ENCODE measurements at regions not wholly inside any gene's neighbourhood (a gene's known extent, or its start where the extent isn't known, plus 50 kb on each side); places are given as distances from the start of the nearest gene placed in this dataset.

- no peak for DNase-seq (ENCODE audit: low read depth in 2 of 2)
Observed at GRCh38 chr11:116506263-116506825, 266.4 kb downstream of the BUD13 start.

- DNase-seq (ENCODE audit: low read depth in 2 of 2), result no peak
Observed at GRCh38 chr11:116505298-116506262, 267.2 kb downstream of the BUD13 start.

- no peak for DNase-seq (ENCODE audit: low read depth in 2 of 2)
Observed at GRCh38 chr11:116504541-116505297, 268.1 kb downstream of the BUD13 start.

- no peak for DNase-seq (ENCODE audit: low read depth in 2 of 2)
Observed at GRCh38 chr11:116503216-116504160, 269.3 kb downstream of the BUD13 start.

- no peak for DNase-seq (ENCODE audit: low read depth in 2 of 2)
Observed at GRCh38 chr11:116502641-116503061, 270.1 kb downstream of the BUD13 start.

GRCh38 chr11:116501728-116502127 lies 271.1 kb downstream of the BUD13 start:
- DNase-seq (ENCODE audit: low read depth in 2 of 2), result no peak

GRCh38 chr11:116500947-116501602 lies 271.7 kb downstream of the BUD13 start:
- no peak for DNase-seq (ENCODE audit: low read depth in 2 of 2)

GRCh38 chr11:116500026-116500946 lies 272.5 kb downstream of the BUD13 start:
- no peak for DNase-seq (ENCODE audit: low read depth in 2 of 2)

GRCh38 chr11:116499396-116500003 lies 273.3 kb downstream of the BUD13 start:
- peak; percentile 11 to 15 for DNase-seq (ENCODE audit: low read depth in 2 of 2)

- DNase-seq (ENCODE audit: low read depth in 2 of 2), result no peak
Observed at GRCh38 chr11:116498161-116498560, 274.6 kb downstream of the BUD13 start.

GRCh38 chr11:116492600-116492999 lies 280.2 kb downstream of the BUD13 start:
- no peak for DNase-seq (ENCODE audit: low read depth in 2 of 2)

- DNase-seq (ENCODE audit: low read depth in 2 of 2), result no peak
Observed at GRCh38 chr11:116488836-116489389, 283.9 kb downstream of the BUD13 start.

GRCh38 chr11:116485425-116485824 lies 287.4 kb downstream of the BUD13 start:
- no peak for DNase-seq (ENCODE audit: low read depth in 2 of 2)

- no peak for DNase-seq (ENCODE audit: low read depth in 2 of 2)
Observed at GRCh38 chr11:116482716-116483115, 290.1 kb downstream of the BUD13 start.

- DNase-seq (ENCODE audit: low read depth in 2 of 2), result no peak
Observed at GRCh38 chr11:116481126-116481675, 291.6 kb downstream of the BUD13 start.

GRCh38 chr11:116478669-116479668 lies 293.8 kb downstream of the BUD13 start:
- DNase-seq (ENCODE audit: low read depth in 2 of 2), result no peak

- DNase-seq (ENCODE audit: low read depth in 2 of 2), result no peak
Observed at GRCh38 chr11:116478205-116478604, 294.6 kb downstream of the BUD13 start.
